ENCODE measurements at regions not wholly inside any gene's neighbourhood (a gene's known extent, or its start where the extent isn't known, plus 50 kb on each side); places are given as distances from the start of the nearest gene placed in this dataset.

DNA sequence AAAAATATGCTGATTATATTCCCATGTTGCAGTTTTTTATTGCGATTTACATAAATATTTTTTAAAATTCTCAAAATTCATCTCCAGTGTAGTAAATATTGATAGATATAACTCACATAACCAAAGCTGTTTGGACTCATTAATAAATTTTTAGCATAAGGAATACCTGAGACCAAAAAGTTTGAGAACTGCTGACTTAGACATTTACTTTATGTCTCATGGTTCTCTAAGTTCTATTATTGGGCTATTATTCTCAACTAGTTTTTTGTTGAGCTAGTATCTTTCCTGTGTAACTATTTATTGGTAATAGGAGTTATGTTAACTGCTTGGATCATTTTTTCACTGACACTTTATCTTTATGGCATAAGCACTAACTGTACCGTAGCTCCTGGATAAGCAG, 1069.6 kb downstream of the ADGRL2 start:
- TF ChIP-seq, protein P1, sequence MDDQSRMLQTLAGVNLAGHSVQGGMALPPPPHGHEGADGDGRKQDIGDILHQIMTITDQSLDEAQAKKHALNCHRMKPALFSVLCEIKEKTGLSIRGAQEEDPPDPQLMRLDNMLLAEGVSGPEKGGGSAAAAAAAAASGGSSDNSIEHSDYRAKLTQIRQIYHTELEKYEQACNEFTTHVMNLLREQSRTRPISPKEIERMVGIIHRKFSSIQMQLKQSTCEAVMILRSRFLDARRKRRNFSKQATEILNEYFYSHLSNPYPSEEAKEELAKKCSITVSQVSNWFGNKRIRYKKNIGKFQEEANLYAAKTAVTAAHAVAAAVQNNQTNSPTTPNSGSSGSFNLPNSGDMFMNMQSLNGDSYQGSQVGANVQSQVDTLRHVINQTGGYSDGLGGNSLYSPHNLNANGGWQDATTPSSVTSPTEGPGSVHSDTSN (IDR thresholded peaks at IDR 0.05; ENCODE audit: insufficient replicate concordance, low read depth, low read length) = no peak
- no peak for TF ChIP-seq POLR2AphosphoS5 (IDR thresholded peaks at IDR 0.05; ENCODE audit: low read length)
